Astrocyte (in vitro differentiated cells and primary cell): ENCODE measurements at regions not wholly inside any gene's neighbourhood (a gene's known extent, or its start where the extent isn't known, plus 50 kb on each side); places are given as distances from the start of the nearest gene placed in this dataset.

ENCODE experiments used
- CTCF ChIP-seq: IDR thresholded peaks from 2 replicates; pipeline ENCODE4 v1.5.1; 2011; ENCODE audit warnings: low read depth, mild to moderate bottlenecking, inconsistent platforms, low read length, moderate library complexity; ENCODE audit not compliant: insufficient read depth
- EZH2 ChIP-seq: IDR thresholded peaks from 2 replicates; pipeline ENCODE4 v1.6.1; 2012; ENCODE audit warnings: mild to moderate bottlenecking, low read length, inconsistent platforms; ENCODE audit not compliant: insufficient read depth

DNA sequence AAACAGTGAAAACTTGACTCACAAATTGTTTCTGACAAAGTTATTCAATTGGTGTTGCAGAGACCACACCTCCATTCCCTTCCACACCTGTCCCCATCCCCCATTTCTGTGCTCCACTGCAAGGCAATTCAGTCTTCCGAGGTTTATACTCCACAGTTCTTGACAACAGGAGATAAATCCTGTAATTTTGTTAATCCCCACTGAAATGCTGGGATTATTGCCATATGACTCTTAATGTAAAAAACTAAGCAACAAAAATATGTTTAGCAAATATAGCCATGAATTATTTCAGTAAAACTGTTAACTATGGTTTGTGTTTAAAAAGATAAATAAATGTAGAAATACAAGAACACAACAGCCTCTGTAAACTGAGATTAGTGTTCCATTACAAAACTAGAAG is 170.1 kb upstream of the SEMA3D start:
- no peak for TF ChIP-seq EZH2
- no peak for TF ChIP-seq CTCF
